OCI-LY3 (cell line): ENCODE measurements at regions not wholly inside any gene's neighbourhood (a gene's known extent, or its start where the extent isn't known, plus 50 kb on each side); places are given as distances from the start of the nearest gene placed in this dataset.

ENCODE experiments used
- H2AFZ ChIP-seq: fragments of 200-600, 300-600 bp; shearing (Covaris generic); 2 replicates; pipeline ENCODE4 v1.6.0; 2014; ENCODE audit warnings: antibody characterized with exemption, low read depth, low read length
- H3K27ac ChIP-seq: fragments of 200-600, 300-600 bp; sonication (generic); 2 replicates; pipeline ENCODE4 v1.5.1; 2014; ENCODE audit warnings: mild to moderate bottlenecking, low read length, moderate library complexity, mixed read lengths
- H3K27me3 ChIP-seq: fragments of 200-600, 300-600 bp; sonication (generic); 2 replicates; pipeline ENCODE4 v1.6.1; 2014; ENCODE audit warnings: low read depth, low read length, mixed read lengths
- H3K36me3 ChIP-seq: fragments of 200-600, 300-600 bp; sonication (generic); replicated peaks from 2 replicates; pipeline ENCODE3; 2014; ENCODE audit warnings: low read depth, low read length, mixed read lengths
- H3K4me1 ChIP-seq: fragments of 300-600, 200-600 bp; sonication (generic); 2 replicates; pipeline ENCODE4 v1.6.1; 2014; ENCODE audit warnings: low read length, mixed read lengths
- H3K4me2 ChIP-seq: fragments of 200-600, 300-600 bp; sonication (generic); 2 replicates; pipeline ENCODE4 v1.6.1; 2014; ENCODE audit warnings: low read length, mixed read lengths
- H3K4me3 ChIP-seq: fragments of 300-600, 200-600 bp; sonication (generic); 2 replicates; pipeline ENCODE4 v1.5.1; 2014; ENCODE audit warnings: antibody characterized with exemption, mild to moderate bottlenecking, low read length, moderate library complexity
- H3K79me2 ChIP-seq: fragments of 300-600, 200-600 bp; shearing (Covaris generic); 2 replicates; pipeline ENCODE4 v1.6.1; 2014; ENCODE audit warnings: mild to moderate bottlenecking, low read length, mixed read lengths
- H3K9ac ChIP-seq: fragments of 300-600, 200-600 bp; shearing (Covaris generic); 2 replicates; pipeline ENCODE4 v1.6.0; 2014; ENCODE audit warnings: mild to moderate bottlenecking, low read length, moderate library complexity
- H3K9me3 ChIP-seq: fragments of 200-600, 300-600 bp; shearing (Covaris generic); 2 replicates; pipeline ENCODE4 v1.6.1; 2014; ENCODE audit warnings: low read length, mixed read lengths; ENCODE audit not compliant: insufficient read depth
- H4K20me1 ChIP-seq: fragments of 200-600, 300-600 bp; sonication (generic); 2 replicates; pipeline ENCODE4 v1.6.1; 2016; ENCODE audit warnings: low read length, mixed read lengths; ENCODE audit not compliant: insufficient read depth
- CTCF ChIP-seq: fragments of 200-600, 300-600 bp; sonication (generic); IDR thresholded peaks from 2 replicates; pipeline ENCODE4 v1.5.1; 2014; ENCODE audit warnings: antibody characterized with exemption, low read length, low read depth
- EZH2phosphoT487 ChIP-seq: fragments of 200-600 bp; shearing (Covaris generic); IDR thresholded peaks from 2 replicates; pipeline ENCODE4 v1.6.1; 2018; ENCODE audit warnings: antibody characterized with exemption, mixed run types, low read depth

- no peak overlapping the region for H2AFZ ChIP-seq
- no peaks in the 10 kb centered on the region for H3K27me3 ChIP-seq
- H3K4me1 ChIP-seq: peaks cover 7% of the 10 kb centered on the region; the same call in 1 of the 2 replicates
- no peak overlapping the region for H3K4me3 ChIP-seq
- H4K20me1 ChIP-seq: no peaks in the 10 kb centered on the region
- H3K4me2 ChIP-seq: no peak overlapping the region
- no peaks in the 10 kb centered on the region for H3K79me2 ChIP-seq
- no peaks in the 10 kb centered on the region for H3K9me3 ChIP-seq
- no peak overlapping the region for H3K9ac ChIP-seq
- H3K36me3 ChIP-seq: no peaks in the 10 kb centered on the region
- TF ChIP-seq CTCF (no peak), EZH2phosphoT487 (no peak)
- H3K27ac ChIP-seq: no peak overlapping the region
These were observed 478.6 kb upstream of the JARID2 start for GRCh38 chr6:14767226-14767625.

- Histone ChIP-seq H3K79me2 (no peaks in the 10 kb centered on the region), H3K36me3 (no peaks in the 10 kb centered on the region), H3K4me2 (no peak overlapping the region), H4K20me1 (no peaks in the 10 kb centered on the region), H2AFZ (no peak overlapping the region), H3K9me3 (no peaks in the 10 kb centered on the region), H3K9ac (no peak overlapping the region), H3K4me3 (no peak overlapping the region), H3K4me1 (peaks cover 7% of the 10 kb centered on the region; the same call in 1 of the 2 replicates), H3K27ac (no peak overlapping the region), H3K27me3 (no peaks in the 10 kb centered on the region)
- TF ChIP-seq CTCF (no peak), EZH2phosphoT487 (no peak)
These were observed 475.8 kb upstream of the JARID2 start for GRCh38 chr6:14770040-14770439.

- no peak overlapping the region for H3K27ac ChIP-seq
- H3K9ac ChIP-seq: no peak overlapping the region
- TF ChIP-seq CTCF (no peak), EZH2phosphoT487 (no peak)
- H3K4me3 ChIP-seq: no peak overlapping the region
- H3K9me3 ChIP-seq: no peaks in the 10 kb centered on the region
- no peaks in the 10 kb centered on the region for H3K27me3 ChIP-seq
- H2AFZ ChIP-seq: no peak overlapping the region
- H3K79me2 ChIP-seq: no peaks in the 10 kb centered on the region
- H3K4me2 ChIP-seq: no peak overlapping the region
- H3K36me3 ChIP-seq: no peaks in the 10 kb centered on the region
- H3K4me1 ChIP-seq: peaks cover 7% of the 10 kb centered on the region; the same call in 1 of the 2 replicates
- H4K20me1 ChIP-seq: no peaks in the 10 kb centered on the region
These were observed 475.3 kb upstream of the JARID2 start for GRCh38 chr6:14770572-14770971.

GRCh38 chr6:14771016-14771415, 474.9 kb upstream of the JARID2 start:
- Histone ChIP-seq H3K9ac (no peak overlapping the region), H3K27ac (no peak overlapping the region), H3K4me1 (peaks cover 7% of the 10 kb centered on the region; the same call in 1 of the 2 replicates), H3K4me2 (no peak overlapping the region), H3K9me3 (no peaks in the 10 kb centered on the region), H3K36me3 (no peaks in the 10 kb centered on the region), H4K20me1 (no peaks in the 10 kb centered on the region), H2AFZ (no peak overlapping the region), H3K4me3 (no peak overlapping the region), H3K27me3 (no peaks in the 10 kb centered on the region), H3K79me2 (no peaks in the 10 kb centered on the region)
- TF ChIP-seq CTCF (no peak), EZH2phosphoT487 (no peak)
